ENCODE measurements at regions not wholly inside any gene's neighbourhood (a gene's known extent, or its start where the extent isn't known, plus 50 kb on each side); places are given as distances from the start of the nearest gene placed in this dataset.

DNA sequence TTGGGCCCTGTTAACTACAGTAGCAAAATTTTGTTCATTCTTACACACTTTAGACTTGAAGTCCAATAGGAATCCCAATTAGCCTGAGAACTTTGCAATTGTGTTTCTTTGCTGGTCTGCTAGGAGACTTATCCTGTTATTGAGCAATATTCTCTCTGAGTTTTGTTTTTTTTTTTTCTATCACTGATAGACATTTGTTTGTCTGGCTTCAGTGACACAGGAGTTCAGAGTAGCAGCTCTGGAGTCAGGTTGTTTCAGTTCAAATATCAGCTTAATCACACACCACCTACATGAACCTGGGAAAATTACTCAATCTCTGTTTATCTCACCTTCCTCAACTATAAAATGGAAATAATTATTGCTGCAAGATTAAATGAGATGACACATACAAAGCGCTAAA lies 360.2 kb upstream of the POU3F3 start:
- intact Hi-C loops (cut with micrococcal nuclease) = no loop called here
- POLR2A ChIA-PET = no interaction called here
- CTCF ChIA-PET = no interaction called here
- Mint-ChIP-seq H3K9me3 (no peaks in the 10 kb centered on the region), H3K27me3 (peaks cover 2% of the 10 kb centered on the region), H3K4me1 (no peaks in the 10 kb centered on the region), H3K27ac (no peak overlapping the region), H3K36me3 (ENCODE audit: low read depth) (no peaks in the 10 kb centered on the region), H3K4me3 (no peak overlapping the region)
- ATAC-seq (ENCODE audit: low read depth) (no peak), DNase-seq (no peak)
- TF ChIP-seq, protein P1, sequence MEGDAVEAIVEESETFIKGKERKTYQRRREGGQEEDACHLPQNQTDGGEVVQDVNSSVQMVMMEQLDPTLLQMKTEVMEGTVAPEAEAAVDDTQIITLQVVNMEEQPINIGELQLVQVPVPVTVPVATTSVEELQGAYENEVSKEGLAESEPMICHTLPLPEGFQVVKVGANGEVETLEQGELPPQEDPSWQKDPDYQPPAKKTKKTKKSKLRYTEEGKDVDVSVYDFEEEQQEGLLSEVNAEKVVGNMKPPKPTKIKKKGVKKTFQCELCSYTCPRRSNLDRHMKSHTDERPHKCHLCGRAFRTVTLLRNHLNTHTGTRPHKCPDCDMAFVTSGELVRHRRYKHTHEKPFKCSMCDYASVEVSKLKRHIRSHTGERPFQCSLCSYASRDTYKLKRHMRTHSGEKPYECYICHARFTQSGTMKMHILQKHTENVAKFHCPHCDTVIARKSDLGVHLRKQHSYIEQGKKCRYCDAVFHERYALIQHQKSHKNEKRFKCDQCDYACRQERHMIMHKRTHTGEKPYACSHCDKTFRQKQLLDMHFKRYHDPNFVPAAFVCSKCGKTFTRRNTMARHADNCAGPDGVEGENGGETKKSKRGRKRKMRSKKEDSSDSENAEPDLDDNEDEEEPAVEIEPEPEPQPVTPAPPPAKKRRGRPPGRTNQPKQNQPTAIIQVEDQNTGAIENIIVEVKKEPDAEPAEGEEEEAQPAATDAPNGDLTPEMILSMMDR (IDR thresholded peaks at IDR 0.05) = no peak

DNA sequence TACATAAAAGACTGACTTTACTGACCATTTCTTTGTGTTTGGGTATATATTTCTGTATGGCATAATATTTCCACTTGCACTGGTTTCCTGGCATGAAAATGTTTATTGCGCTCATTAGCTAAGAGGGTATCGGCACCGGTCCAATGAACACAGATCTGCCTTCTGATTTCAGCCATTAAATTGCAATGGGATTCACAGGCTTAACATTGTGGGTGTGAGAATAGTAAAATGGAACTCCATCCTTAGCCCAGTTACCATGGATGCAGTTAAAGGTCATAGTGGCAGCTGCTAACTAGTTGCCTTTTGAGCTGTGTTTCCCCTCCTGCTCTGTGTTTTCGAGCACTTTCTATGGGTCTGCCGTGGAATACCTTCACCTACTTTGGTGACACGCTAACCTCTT lies 352.6 kb upstream of the POU3F3 start:
- H3K36me3 Mint-ChIP-seq (ENCODE audit: low read depth) = no peaks in the 10 kb centered on the region
- DNase-seq (no peak), ATAC-seq (ENCODE audit: low read depth) (no peak)
- no peaks in the 10 kb centered on the region for H3K9me3 Mint-ChIP-seq
- H3K27me3 Mint-ChIP-seq = no peaks in the 10 kb centered on the region
- ChIA-PET POLR2A (no interaction called here), CTCF (no interaction called here)
- no peaks in the 10 kb centered on the region for H3K4me1 Mint-ChIP-seq
- no peak overlapping the region for H3K27ac Mint-ChIP-seq
- no peak overlapping the region for H3K4me3 Mint-ChIP-seq
- intact Hi-C loops (cut with micrococcal nuclease) = no loop called here
- TF ChIP-seq, protein P1 (IDR thresholded peaks at IDR 0.05) = no peak

- intact Hi-C loops (cut with micrococcal nuclease) = no loop called here
- no peak for ATAC-seq (ENCODE audit: low read depth)
- H3K27me3 Mint-ChIP-seq = no peaks in the 10 kb centered on the region
- TF ChIP-seq, protein P1 (IDR thresholded peaks at IDR 0.05) = no peak
- DNase-seq = no peak
- CTCF ChIA-PET = no interaction called here
- no peaks in the 10 kb centered on the region for H3K36me3 Mint-ChIP-seq (ENCODE audit: low read depth)
- POLR2A ChIA-PET = no interaction called here
- H3K27ac Mint-ChIP-seq = no peak overlapping the region
- H3K9me3 Mint-ChIP-seq = no peaks in the 10 kb centered on the region
- no peaks in the 10 kb centered on the region for H3K4me1 Mint-ChIP-seq
- H3K4me3 Mint-ChIP-seq = no peak overlapping the region
Observed at GRCh38 chr2:104501929-104502328, 352.0 kb upstream of the POU3F3 start.

- intact Hi-C loops (cut with micrococcal nuclease) = no loop called here
- Mint-ChIP-seq H3K9me3 (no peaks in the 10 kb centered on the region), H3K27me3 (no peaks in the 10 kb centered on the region), H3K4me1 (no peaks in the 10 kb centered on the region), H3K27ac (no peak overlapping the region), H3K36me3 (ENCODE audit: low read depth) (no peaks in the 10 kb centered on the region), H3K4me3 (no peak overlapping the region)
- CTCF ChIA-PET = no interaction called here
- TF ChIP-seq, protein P1 (IDR thresholded peaks at IDR 0.05) = no peak
- ATAC-seq (ENCODE audit: low read depth) = no peak
- no peak for DNase-seq
- POLR2A ChIA-PET = no interaction called here
Observed at GRCh38 chr2:104502901-104503300, 351.0 kb upstream of the POU3F3 start.

GRCh38 chr2:104504331-104505073 lies 349.4 kb upstream of the POU3F3 start:
- TF ChIP-seq, protein P1 (IDR thresholded peaks at IDR 0.05) = no peak
- ATAC-seq (ENCODE audit: low read depth) (no peak), DNase-seq (no peak)
- intact Hi-C loops (cut with micrococcal nuclease) = no loop called here
- Mint-ChIP-seq H3K4me1 (no peaks in the 10 kb centered on the region), H3K27ac (no peak overlapping the region), H3K4me3 (no peak overlapping the region), H3K36me3 (ENCODE audit: low read depth) (no peaks in the 10 kb centered on the region), H3K27me3 (no peaks in the 10 kb centered on the region), H3K9me3 (no peaks in the 10 kb centered on the region)
- CTCF ChIA-PET = no interaction called here
- POLR2A ChIA-PET = no interaction called here
